Right hindlimb (tissue), 1 donor: ENCODE measurements at regions not wholly inside any gene's neighbourhood (a gene's known extent, or its start where the extent isn't known, plus 50 kb on each side); places are given as distances from the start of the nearest gene placed in this dataset.
"Not testable (repeated sequence)": the region's sequence is repeated elsewhere in the genome, so short reads cannot be mapped to it uniquely, and the experiment has no call there.

Experiments used
- DNase-seq: peaks from one replicate; pipeline ENCODE4 v3.0.0-alpha.2; 2018

- not testable (repeated sequence) for DNase-seq
Observed at GRCh38 chr6:27825848-27826611, 86.2 kb downstream of the OR2B2 start.

DNA sequence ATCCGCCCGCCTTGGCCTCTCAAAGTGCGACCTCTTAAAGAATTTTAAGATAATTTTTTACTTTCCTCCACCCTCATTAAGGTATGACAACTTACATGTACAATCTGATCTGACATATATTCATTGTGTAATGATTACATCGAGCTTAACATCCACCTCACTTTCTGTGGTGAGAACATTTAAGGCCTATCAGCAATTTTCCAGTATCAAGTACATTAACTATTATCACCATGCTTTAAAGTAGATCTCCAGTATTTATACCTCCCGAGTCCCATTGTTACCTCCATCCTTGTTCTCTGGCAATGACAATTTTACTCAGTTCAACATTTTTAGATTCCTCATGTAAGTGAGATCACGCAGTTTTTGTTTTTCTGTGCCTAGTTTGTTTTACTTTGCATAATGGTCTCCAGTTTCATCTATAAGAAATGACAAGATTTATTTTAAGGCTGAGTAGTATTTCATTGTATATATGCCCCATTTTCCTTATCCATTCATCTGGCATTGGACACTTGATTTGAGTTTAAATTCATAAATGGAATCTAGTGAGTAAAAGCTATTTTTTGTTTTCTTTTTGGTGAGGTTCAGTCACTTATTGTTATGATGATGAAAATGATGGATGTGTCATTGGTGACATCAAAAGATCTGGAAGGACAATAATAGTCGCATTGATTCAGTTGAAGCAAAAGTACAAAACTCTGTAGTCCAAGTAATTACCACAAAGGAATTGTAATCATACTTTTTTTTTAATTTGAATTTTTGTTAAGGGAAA lies 87.0 kb downstream of the OR2B2 start:
- DNase-seq = no peak

DNA sequence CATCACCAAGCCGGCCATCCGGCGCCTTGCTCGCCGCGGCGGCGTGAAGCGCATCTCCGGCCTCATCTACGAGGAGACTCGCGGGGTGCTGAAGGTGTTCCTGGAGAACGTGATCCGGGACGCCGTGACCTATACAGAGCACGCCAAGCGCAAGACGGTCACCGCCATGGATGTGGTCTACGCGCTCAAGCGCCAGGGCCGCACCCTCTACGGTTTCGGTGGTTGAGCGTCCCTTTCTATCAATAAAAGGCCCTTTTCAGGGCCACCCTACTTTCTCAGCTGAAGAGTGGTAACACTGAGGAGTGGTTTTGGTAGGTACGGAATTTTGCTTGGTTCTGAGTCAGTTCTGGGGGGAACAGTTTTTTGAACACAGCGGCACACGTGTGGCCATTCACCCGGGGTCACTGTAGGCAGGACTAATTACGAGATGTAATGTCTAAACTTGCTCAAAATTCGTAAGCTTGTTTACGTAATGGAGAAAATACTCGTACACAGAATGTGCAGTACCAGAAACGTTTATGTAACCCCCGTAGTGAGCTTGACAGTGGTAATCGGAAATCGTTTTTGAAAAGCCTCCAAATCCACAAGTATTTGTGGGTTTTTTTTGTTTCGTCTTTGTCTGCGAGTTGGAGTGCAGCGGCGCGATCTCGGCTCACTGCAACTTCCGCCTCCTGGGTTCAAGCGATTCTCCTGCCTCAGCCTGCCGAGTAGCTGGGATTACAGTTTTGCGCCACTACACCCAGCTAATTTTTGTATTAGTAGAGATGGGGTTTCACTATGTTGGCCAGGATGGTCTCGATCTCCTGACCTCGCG lies 87.8 kb downstream of the OR2B2 start:
- peak; percentile 52 for DNase-seq

- peak; percentile 76 for DNase-seq
Observed at GRCh38 chr6:27823714-27824210, 88.4 kb downstream of the OR2B2 start.

GRCh38 chr6:27816906-27817305 lies 95.3 kb downstream of the OR2B2 start:
- no peak for DNase-seq

- DNase-seq = peak; percentile 93
Observed at GRCh38 chr6:27814665-27815424, 97.4 kb downstream of the OR2B2 start.

GRCh38 chr6:27814415-27814664 lies 97.9 kb downstream of the OR2B2 start:
- DNase-seq = not testable (repeated sequence)

DNA sequence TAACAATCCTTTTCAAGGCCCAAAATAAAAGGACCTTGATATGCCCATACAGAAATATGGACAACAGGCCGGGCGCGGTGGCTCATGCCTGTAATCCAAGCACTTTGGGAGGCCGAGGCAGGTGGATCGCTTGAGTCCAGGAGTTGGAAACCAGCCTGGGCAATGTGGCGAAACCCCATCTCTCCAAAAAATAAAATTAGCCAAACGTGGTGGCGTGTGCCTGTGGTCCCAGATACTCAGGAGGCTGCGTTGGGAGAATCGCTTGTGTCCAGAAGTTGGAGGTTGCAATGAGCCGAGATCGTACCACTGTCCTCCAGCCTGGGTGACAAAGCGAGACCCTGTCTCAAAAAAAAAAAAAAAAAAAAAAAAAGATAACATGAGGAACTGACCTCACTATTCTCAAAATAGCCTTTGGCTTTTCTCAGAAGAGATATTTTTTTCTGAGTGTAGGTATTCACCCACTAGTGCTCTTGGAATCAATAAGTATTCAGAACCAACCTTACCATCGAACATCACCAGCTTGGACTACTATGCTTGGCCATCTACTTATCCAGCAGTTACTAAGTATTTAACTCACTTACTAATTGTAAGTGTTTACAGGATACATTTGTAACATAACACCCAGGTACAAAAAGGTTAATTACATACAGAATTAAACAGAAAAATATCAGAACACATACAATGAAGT lies 99.2 kb downstream of the OR2B2 start:
- DNase-seq = no peak

DNA sequence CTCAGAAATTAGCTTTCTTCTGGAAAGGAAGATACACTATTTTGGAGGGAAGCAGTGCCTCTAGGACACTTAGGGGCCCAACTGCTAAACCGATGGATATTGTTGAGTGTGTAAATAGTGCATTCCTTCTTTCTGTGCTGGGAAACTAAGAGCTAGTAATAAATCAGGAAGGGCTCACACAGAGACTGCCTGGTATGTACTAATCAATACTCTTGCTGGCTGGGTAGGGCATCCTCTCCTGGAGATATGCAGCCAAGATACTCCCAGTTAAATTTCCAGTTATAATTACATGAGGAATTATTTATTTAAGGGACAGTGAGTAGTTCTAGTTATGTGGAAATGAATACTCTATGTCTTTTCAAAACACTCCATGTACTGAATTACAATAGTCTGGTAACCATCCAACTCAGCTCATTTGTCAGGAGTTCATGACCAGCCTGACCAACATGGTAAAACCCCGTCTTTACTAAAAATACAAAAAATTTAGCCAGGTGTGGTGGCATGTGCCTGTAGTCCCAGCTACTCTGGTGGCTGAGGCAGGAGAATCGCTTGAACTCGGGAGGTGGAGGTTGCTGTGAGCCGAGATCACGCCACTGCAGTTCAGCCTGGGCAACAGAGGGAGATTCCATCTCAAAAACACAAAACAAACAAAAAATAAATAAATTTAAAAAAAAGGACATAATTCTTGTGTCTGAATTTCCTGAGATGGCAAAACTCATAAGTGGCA lies 100.0 kb downstream of the OR2B2 start:
- DNase-seq = no peak

- no peak for DNase-seq
Observed at GRCh38 chr6:27811451-27811772, 100.8 kb downstream of the OR2B2 start.

DNA sequence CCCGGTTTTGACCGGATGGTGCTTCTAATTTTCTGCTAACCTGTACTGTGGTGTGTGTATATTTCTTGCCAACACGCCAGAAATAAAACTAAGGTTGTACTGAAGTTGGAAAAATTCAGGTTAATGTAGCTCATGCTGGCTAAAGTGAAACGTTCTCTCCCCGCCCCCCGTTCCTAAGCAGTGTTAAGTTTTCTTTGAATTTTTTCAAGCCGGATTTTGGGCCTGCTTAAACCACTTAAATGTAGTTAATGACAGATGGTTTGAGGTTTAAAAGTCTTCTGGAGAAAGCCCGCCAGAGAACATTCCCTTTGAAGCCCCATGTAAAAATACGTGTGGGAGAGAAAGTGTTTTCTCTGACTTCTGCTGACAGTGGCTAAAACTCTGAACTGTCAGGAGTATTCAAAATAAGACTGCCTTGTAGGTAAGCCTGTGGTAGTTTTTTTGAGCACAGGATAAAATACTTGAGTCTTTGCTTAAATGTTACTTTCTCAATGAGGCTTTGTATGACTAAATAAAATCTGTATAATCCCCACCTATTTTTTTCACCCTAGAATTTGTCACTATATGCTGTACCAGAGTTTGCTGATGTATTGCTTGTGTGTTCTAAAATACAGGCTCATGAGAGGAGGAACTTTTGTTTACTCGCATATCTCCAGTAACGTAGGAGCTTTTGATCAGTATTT lies 101.3 kb downstream of the OR2B2 start:
- peak; percentile 35 for DNase-seq

DNA sequence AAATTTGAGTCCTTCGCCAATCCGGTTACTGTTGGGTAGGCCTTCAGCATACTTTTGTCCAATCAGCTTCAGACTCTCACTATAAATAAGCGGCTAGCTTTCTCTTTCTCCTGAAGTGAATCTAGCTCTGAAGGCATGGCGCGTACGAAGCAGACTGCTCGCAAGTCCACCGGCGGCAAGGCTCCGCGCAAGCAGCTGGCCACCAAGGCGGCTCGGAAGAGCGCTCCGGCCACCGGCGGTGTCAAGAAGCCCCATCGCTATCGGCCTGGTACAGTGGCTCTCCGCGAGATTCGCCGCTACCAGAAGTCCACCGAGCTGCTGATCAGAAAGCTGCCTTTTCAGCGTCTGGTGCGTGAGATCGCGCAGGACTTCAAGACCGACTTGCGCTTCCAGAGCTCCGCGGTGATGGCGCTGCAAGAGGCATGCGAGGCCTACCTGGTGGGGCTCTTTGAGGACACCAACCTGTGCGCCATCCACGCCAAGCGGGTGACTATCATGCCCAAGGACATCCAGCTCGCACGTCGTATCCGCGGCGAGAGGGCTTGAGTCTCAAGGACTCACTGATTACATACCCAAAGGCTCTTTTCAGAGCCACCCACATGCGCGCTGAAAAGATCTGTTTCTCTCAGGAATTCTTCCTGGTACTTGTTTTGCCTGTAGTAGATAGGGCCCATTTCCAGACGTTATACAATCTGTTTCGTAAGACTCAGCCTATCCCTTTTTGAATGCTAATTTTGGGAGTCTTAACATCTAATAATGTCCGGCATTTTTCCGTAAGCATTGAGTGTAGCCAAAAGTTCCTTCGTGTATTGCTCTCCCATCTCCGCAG lies 102.0 kb downstream of the OR2B2 start:
- peak; percentile 92 for DNase-seq

- no peak for DNase-seq
Observed at GRCh38 chr6:27809067-27809938, 102.9 kb downstream of the OR2B2 start.

DNA sequence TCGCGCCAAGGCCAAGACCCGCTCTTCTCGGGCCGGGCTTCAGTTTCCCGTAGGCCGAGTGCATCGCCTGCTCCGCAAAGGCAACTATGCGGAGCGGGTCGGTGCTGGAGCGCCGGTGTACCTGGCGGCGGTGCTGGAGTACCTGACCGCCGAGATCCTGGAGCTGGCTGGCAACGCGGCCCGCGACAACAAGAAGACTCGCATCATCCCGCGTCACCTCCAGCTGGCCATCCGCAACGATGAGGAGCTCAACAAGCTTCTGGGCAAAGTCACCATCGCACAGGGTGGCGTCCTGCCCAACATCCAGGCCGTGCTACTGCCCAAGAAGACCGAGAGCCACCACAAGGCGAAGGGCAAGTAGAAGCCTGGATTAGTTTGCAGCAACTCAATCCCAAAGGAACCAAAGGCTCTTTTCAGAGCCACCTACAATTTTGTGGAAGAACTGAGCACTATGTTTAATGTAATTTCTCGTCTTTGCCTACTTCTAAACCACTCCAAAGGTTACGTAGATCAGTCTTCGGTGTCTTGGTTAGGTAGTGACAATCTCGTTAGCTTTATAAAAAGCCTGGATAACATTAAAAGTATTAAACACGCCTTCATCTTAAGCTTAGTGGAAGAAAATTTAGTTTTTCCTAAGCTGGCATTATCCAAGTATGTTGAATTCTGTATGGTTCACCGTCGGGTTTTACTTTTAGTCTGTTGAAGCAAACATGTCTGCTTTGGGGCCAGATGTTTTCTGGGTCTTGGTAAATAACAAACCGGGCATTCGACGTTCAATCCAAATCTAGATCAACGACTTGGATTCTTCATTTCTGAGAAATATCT lies 103.7 kb downstream of the OR2B2 start:
- DNase-seq = peak; percentile 42

DNA sequence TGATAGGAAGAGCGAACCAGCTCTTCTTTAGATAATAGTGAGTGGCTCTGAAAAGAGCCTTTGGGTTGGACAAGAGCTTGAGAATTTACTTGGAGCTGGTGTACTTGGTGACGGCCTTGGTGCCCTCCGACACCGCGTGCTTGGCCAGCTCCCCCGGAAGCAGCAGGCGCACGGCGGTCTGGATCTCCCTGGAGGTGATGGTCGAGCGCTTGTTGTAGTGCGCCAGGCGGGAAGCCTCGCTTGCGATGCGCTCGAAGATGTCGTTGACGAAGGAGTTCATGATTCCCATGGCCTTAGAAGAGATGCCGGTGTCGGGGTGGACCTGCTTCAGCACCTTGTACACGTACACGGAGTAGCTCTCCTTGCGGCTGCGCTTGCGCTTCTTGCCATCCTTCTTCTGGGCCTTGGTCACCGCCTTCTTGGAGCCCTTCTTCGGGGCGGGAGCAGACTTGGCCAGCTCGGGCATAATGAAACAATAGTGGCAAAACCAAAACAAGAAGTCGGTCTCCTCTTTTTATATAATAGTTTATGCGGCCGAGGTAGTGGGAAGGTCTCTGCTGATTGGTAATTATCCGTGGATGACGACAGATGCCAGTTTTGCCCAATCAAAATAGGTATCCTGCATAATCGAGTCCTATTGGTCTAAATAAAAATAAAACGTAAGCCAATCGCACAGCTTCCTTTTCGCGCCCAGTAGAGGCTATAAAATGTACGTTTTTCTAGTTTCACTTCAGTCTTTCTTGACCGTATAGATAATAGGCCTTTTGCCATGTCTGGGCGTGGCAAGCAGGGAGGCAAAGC lies 104.6 kb downstream of the OR2B2 start:
- peak; percentile 92 for DNase-seq

GRCh38 chr6:27806981-27807440 lies 105.2 kb downstream of the OR2B2 start:
- peak; percentile 68 for DNase-seq

DNA sequence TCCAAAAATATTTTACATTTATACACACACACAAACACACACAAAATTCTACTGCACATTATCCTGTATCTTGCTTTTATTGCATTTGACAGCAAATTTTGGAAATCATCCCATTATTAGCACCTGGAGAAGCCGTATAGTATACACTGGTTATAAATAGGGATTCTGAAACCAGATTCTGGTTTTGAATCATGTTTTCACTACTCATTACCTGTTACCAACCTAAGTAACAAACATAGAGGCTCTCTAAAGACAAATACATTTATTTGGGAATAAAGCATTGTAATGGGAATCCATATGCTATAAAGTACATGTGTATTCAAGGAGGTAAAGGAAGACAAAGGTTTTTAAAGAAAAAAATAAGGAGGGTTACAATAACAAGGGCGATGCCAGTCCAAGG lies 106.8 kb downstream of the OR2B2 start:
- DNase-seq = no peak
